ENCODE measurements at regions not wholly inside any gene's neighbourhood (a gene's known extent, or its start where the extent isn't known, plus 50 kb on each side); places are given as distances from the start of the nearest gene placed in this dataset.

- H3K4me3 ChIP-seq (ENCODE audit: low read depth in 1 of 2, low read length in 2 of 2), result no peak overlapping the region
- H3K9ac ChIP-seq (ENCODE audit: low read depth in 1 of 2, low read length in 2 of 2), result no peak overlapping the region
- H3K9me3 ChIP-seq (ENCODE audit: control insufficient read depth in 1 of 2, low read length in 2 of 2), result no peaks in the 10 kb centered on the region
- no peaks in the 10 kb centered on the region for H3K27me3 ChIP-seq (ENCODE audit: control insufficient read depth in 1 of 2, insufficient read depth in 2 of 2, low read length in 2 of 2)
- H3K36me3 ChIP-seq (ENCODE audit: control insufficient read depth in 1 of 2, insufficient read depth in 2 of 2, low read length in 2 of 2), result no peaks in the 10 kb centered on the region
- no peak overlapping the region for H3K27ac ChIP-seq (ENCODE audit: low read depth, low read length)
- no peaks in the 10 kb centered on the region for H3K4me1 ChIP-seq (ENCODE audit: control insufficient read depth in 1 of 2, insufficient read depth in 2 of 2, low read length in 2 of 2)
Observed at GRCh38 chr10:21269289-21269688, 256.2 kb downstream of the SKIDA1 start.

GRCh38 chr10:21265622-21266021, 259.9 kb downstream of the SKIDA1 start:
- H3K36me3 ChIP-seq (ENCODE audit: control insufficient read depth in 1 of 2, insufficient read depth in 2 of 2, low read length in 2 of 2), result no peaks in the 10 kb centered on the region
- no peaks in the 10 kb centered on the region for H3K4me1 ChIP-seq (ENCODE audit: control insufficient read depth in 1 of 2, insufficient read depth in 2 of 2, low read length in 2 of 2)
- H3K27ac ChIP-seq (ENCODE audit: low read depth, low read length), result no peak overlapping the region
- no peaks in the 10 kb centered on the region for H3K27me3 ChIP-seq (ENCODE audit: control insufficient read depth in 1 of 2, insufficient read depth in 2 of 2, low read length in 2 of 2)
- H3K9ac ChIP-seq (ENCODE audit: low read depth in 1 of 2, low read length in 2 of 2), result no peak overlapping the region
- H3K4me3 ChIP-seq (ENCODE audit: low read depth in 1 of 2, low read length in 2 of 2), result no peak overlapping the region
- H3K9me3 ChIP-seq (ENCODE audit: control insufficient read depth in 1 of 2, low read length in 2 of 2), result no peaks in the 10 kb centered on the region

- no peak overlapping the region for H3K27ac ChIP-seq (ENCODE audit: low read depth, low read length)
- no peak overlapping the region for H3K9ac ChIP-seq (ENCODE audit: low read depth in 1 of 2, low read length in 2 of 2)
- no peaks in the 10 kb centered on the region for H3K27me3 ChIP-seq (ENCODE audit: control insufficient read depth in 1 of 2, insufficient read depth in 2 of 2, low read length in 2 of 2)
- no peak overlapping the region for H3K4me3 ChIP-seq (ENCODE audit: low read depth in 1 of 2, low read length in 2 of 2)
- no peaks in the 10 kb centered on the region for H3K36me3 ChIP-seq (ENCODE audit: control insufficient read depth in 1 of 2, insufficient read depth in 2 of 2, low read length in 2 of 2)
- H3K9me3 ChIP-seq (ENCODE audit: control insufficient read depth in 1 of 2, low read length in 2 of 2), result no peaks in the 10 kb centered on the region
- H3K4me1 ChIP-seq (ENCODE audit: control insufficient read depth in 1 of 2, insufficient read depth in 2 of 2, low read length in 2 of 2), result no peaks in the 10 kb centered on the region
Observed at GRCh38 chr10:21264271-21264670, 261.2 kb downstream of the SKIDA1 start.

- Histone ChIP-seq H3K36me3 (ENCODE audit: control insufficient read depth in 1 of 2, insufficient read depth in 2 of 2, low read length in 2 of 2) (no peaks in the 10 kb centered on the region), H3K9me3 (ENCODE audit: control insufficient read depth in 1 of 2, low read length in 2 of 2) (no peaks in the 10 kb centered on the region), H3K27ac (ENCODE audit: low read depth, low read length) (no peak overlapping the region)
Observed at GRCh38 chr10:21263839-21264238, 261.6 kb downstream of the SKIDA1 start.

GRCh38 chr10:21263263-21263803, 262.1 kb downstream of the SKIDA1 start:
- Histone ChIP-seq H3K9me3 (ENCODE audit: control insufficient read depth in 1 of 2, low read length in 2 of 2) (no peaks in the 10 kb centered on the region), H3K4me1 (ENCODE audit: control insufficient read depth in 1 of 2, insufficient read depth in 2 of 2, low read length in 2 of 2) (no peaks in the 10 kb centered on the region), H3K36me3 (ENCODE audit: control insufficient read depth in 1 of 2, insufficient read depth in 2 of 2, low read length in 2 of 2) (no peaks in the 10 kb centered on the region), H3K27ac (ENCODE audit: low read depth, low read length) (no peak overlapping the region), H3K9ac (ENCODE audit: low read depth in 1 of 2, low read length in 2 of 2) (no peak overlapping the region), H3K4me3 (ENCODE audit: low read depth in 1 of 2, low read length in 2 of 2) (no peak overlapping the region), H3K27me3 (ENCODE audit: control insufficient read depth in 1 of 2, insufficient read depth in 2 of 2, low read length in 2 of 2) (no peaks in the 10 kb centered on the region)

More at GRCh38 chr10:21263839-21264238, 261.6 kb downstream of the SKIDA1 start:
- Histone ChIP-seq H3K4me3 (ENCODE audit: low read depth in 1 of 2, low read length in 2 of 2) (no peak overlapping the region), H3K27me3 (ENCODE audit: control insufficient read depth in 1 of 2, insufficient read depth in 2 of 2, low read length in 2 of 2) (no peaks in the 10 kb centered on the region), H3K9ac (ENCODE audit: low read depth in 1 of 2, low read length in 2 of 2) (no peak overlapping the region), H3K4me1 (ENCODE audit: control insufficient read depth in 1 of 2, insufficient read depth in 2 of 2, low read length in 2 of 2) (no peaks in the 10 kb centered on the region)

GRCh38 chr10:21261842-21262294, 263.6 kb downstream of the SKIDA1 start:
- Histone ChIP-seq H3K4me1 (ENCODE audit: control insufficient read depth in 1 of 2, insufficient read depth in 2 of 2, low read length in 2 of 2) (no peaks in the 10 kb centered on the region), H3K36me3 (ENCODE audit: control insufficient read depth in 1 of 2, insufficient read depth in 2 of 2, low read length in 2 of 2) (no peaks in the 10 kb centered on the region), H3K27ac (ENCODE audit: low read depth, low read length) (no peak overlapping the region), H3K9ac (ENCODE audit: low read depth in 1 of 2, low read length in 2 of 2) (no peak overlapping the region), H3K9me3 (ENCODE audit: control insufficient read depth in 1 of 2, low read length in 2 of 2) (no peaks in the 10 kb centered on the region), H3K4me3 (ENCODE audit: low read depth in 1 of 2, low read length in 2 of 2) (no peak overlapping the region), H3K27me3 (ENCODE audit: control insufficient read depth in 1 of 2, insufficient read depth in 2 of 2, low read length in 2 of 2) (no peaks in the 10 kb centered on the region)

- Histone ChIP-seq H3K27ac (ENCODE audit: low read depth, low read length) (no peak overlapping the region), H3K36me3 (ENCODE audit: control insufficient read depth in 1 of 2, insufficient read depth in 2 of 2, low read length in 2 of 2) (no peaks in the 10 kb centered on the region), H3K27me3 (ENCODE audit: control insufficient read depth in 1 of 2, insufficient read depth in 2 of 2, low read length in 2 of 2) (no peaks in the 10 kb centered on the region), H3K9me3 (ENCODE audit: control insufficient read depth in 1 of 2, low read length in 2 of 2) (no peaks in the 10 kb centered on the region), H3K4me1 (ENCODE audit: control insufficient read depth in 1 of 2, insufficient read depth in 2 of 2, low read length in 2 of 2) (no peaks in the 10 kb centered on the region), H3K9ac (ENCODE audit: low read depth in 1 of 2, low read length in 2 of 2) (no peak overlapping the region), H3K4me3 (ENCODE audit: low read depth in 1 of 2, low read length in 2 of 2) (no peak overlapping the region)
Observed at GRCh38 chr10:21260506-21261149, 264.9 kb downstream of the SKIDA1 start.

- no peak overlapping the region for H3K4me3 ChIP-seq (ENCODE audit: low read depth in 1 of 2, low read length in 2 of 2)
- H3K4me1 ChIP-seq (ENCODE audit: control insufficient read depth in 1 of 2, insufficient read depth in 2 of 2, low read length in 2 of 2), result no peaks in the 10 kb centered on the region
- no peaks in the 10 kb centered on the region for H3K9me3 ChIP-seq (ENCODE audit: control insufficient read depth in 1 of 2, low read length in 2 of 2)
- no peak overlapping the region for H3K27ac ChIP-seq (ENCODE audit: low read depth, low read length)
- no peak overlapping the region for H3K9ac ChIP-seq (ENCODE audit: low read depth in 1 of 2, low read length in 2 of 2)
- no peaks in the 10 kb centered on the region for H3K36me3 ChIP-seq (ENCODE audit: control insufficient read depth in 1 of 2, insufficient read depth in 2 of 2, low read length in 2 of 2)
- H3K27me3 ChIP-seq (ENCODE audit: control insufficient read depth in 1 of 2, insufficient read depth in 2 of 2, low read length in 2 of 2), result no peaks in the 10 kb centered on the region
Observed at GRCh38 chr10:21260066-21260465, 265.4 kb downstream of the SKIDA1 start.

GRCh38 chr10:21257919-21258318, 267.6 kb downstream of the SKIDA1 start:
- H3K4me3 ChIP-seq (ENCODE audit: low read depth in 1 of 2, low read length in 2 of 2), result no peak overlapping the region
- H3K36me3 ChIP-seq (ENCODE audit: control insufficient read depth in 1 of 2, insufficient read depth in 2 of 2, low read length in 2 of 2), result no peaks in the 10 kb centered on the region
- H3K9me3 ChIP-seq (ENCODE audit: control insufficient read depth in 1 of 2, low read length in 2 of 2), result no peaks in the 10 kb centered on the region
- no peak overlapping the region for H3K9ac ChIP-seq (ENCODE audit: low read depth in 1 of 2, low read length in 2 of 2)
- H3K27me3 ChIP-seq (ENCODE audit: control insufficient read depth in 1 of 2, insufficient read depth in 2 of 2, low read length in 2 of 2), result no peaks in the 10 kb centered on the region
- H3K4me1 ChIP-seq (ENCODE audit: control insufficient read depth in 1 of 2, insufficient read depth in 2 of 2, low read length in 2 of 2), result no peaks in the 10 kb centered on the region
- no peak overlapping the region for H3K27ac ChIP-seq (ENCODE audit: low read depth, low read length)

- Histone ChIP-seq H3K27me3 (ENCODE audit: control insufficient read depth in 1 of 2, insufficient read depth in 2 of 2, low read length in 2 of 2) (no peaks in the 10 kb centered on the region), H3K4me3 (ENCODE audit: low read depth in 1 of 2, low read length in 2 of 2) (no peak overlapping the region), H3K36me3 (ENCODE audit: control insufficient read depth in 1 of 2, insufficient read depth in 2 of 2, low read length in 2 of 2) (no peaks in the 10 kb centered on the region), H3K27ac (ENCODE audit: low read depth, low read length) (no peak overlapping the region), H3K9me3 (ENCODE audit: control insufficient read depth in 1 of 2, low read length in 2 of 2) (no peaks in the 10 kb centered on the region), H3K4me1 (ENCODE audit: control insufficient read depth in 1 of 2, insufficient read depth in 2 of 2, low read length in 2 of 2) (no peaks in the 10 kb centered on the region), H3K9ac (ENCODE audit: low read depth in 1 of 2, low read length in 2 of 2) (no peak overlapping the region)
Observed at GRCh38 chr10:21257191-21257590, 268.3 kb downstream of the SKIDA1 start.

Measured in duodenal mucosa (tissue), 2 donors.